HG02759 (cell line): ENCODE measurements at regions not wholly inside any gene's neighbourhood (a gene's known extent, or its start where the extent isn't known, plus 50 kb on each side); places are given as distances from the start of the nearest gene placed in this dataset.
"Not testable (repeated sequence)": the region's sequence is repeated elsewhere in the genome, so short reads cannot be mapped to it uniquely, and the experiment has no call there.

Source experiments
- ATAC-seq: cut with Tn5 transposase; IDR thresholded peaks from one replicate; pipeline ENCODE4 v1.9.1; 2021; ENCODE audit warnings: mild to moderate bottlenecking, moderate library complexity; ENCODE audit not compliant: unreplicated experiment

DNA sequence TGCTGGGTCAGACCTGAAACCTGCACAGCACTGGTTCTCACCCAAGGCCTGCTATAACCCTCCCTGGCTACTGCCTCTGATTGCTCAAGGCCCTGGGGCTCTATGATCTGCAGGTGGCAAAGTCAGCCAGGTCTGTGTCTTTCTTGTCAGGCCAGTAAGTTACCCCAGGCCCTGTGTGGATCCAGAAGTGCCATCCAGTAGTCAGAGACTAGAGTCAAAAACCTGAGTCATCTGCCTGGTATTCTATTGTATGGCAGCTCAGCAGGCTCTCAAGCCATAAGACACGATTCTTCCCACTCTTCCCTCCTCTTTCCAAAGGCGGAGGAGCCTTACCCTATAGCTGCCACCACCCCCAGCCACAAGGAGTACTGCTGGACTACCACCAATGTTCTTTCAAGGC, 593.0 kb downstream of the FRK start:
- no peak for ATAC-seq

DNA sequence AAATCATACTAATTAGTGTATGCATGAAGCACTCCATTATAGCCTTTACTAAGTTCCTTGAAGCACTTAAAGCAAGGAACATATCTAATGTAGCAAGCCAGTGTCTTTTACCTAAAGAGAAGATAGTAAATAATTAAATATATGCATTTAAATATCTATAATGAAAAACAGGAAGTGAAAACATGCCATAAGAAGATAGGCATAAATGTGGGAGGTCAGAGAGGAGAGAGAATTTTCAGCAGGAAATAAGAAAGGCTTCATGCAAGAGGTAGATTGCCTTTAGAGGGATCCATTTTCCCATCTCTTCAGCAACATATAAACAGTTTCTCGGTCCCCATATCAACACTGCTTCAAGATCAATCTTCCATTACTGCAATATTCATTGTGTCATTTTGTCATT, 599.8 kb downstream of the FRK start:
- ATAC-seq, result no peak

DNA sequence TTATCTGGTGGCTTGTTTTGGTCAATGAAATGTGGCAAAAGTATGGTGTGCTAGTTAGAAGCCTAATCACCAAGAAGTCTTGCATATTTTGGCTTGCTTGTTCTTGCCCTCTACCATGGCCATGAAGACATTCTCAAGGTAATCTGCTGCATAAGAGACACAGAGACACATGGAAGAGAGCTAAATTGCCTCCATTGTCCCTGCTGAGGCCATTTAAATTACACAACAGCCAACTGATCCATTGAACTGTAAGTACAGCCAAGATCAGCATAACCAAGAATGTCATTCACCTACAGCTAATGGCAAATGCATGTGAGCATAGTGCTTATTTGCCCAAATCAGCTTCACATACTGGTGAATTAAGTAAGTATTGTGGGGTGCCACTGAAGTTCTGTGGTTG, 603.8 kb downstream of the FRK start:
- no peak for ATAC-seq

- no peak for ATAC-seq
Observed at GRCh38 chr6:115443825-115444478, 616.7 kb downstream of the FRK start.

- no peak for ATAC-seq
Observed at GRCh38 chr6:115442323-115442722, 618.4 kb downstream of the FRK start.

GRCh38 chr6:115441651-115442050, 619.0 kb downstream of the FRK start:
- ATAC-seq, result no peak

DNA sequence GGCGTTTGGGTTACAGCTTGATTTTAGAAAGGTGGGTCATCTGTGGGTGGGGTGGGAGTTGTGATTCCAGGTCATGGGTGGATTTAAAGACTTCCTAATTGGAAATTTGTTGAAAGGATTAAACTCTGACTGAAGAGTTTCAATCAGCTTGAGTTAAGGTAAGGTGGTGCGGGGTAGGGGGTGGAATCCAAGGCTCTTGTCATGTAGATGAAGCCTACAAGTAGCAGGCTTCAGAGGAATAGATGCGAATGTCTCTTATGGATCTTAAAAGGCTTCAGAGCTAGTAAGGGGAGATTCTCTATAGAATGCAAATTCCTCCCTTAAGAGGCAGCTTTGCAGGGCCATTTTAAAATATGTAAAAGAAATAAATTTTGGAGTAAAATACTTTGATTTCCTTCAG, 645.3 kb downstream of the FRK start:
- ATAC-seq, result no peak

DNA sequence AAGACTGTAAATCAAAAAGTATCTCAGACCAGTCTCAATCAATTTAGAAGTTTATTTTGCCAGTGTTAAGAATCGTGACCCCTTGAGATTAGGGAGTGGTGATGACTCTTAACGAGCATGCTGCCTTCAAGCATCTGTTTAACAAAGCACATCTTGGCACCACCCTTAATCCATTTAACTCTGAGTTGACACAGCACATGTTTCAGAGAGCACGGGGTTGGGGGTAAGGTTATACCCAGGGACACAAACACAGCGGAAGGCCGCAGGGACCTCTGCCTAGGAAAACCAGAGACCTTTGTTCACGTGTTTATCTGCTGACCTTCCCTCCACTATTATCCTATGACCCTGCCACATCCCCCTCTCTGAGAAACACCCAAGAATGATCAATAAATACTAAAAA, 645.8 kb downstream of the FRK start:
- not testable (repeated sequence) for ATAC-seq

GRCh38 chr6:115411756-115412155, 648.9 kb downstream of the FRK start:
- ATAC-seq, result no peak

GRCh38 chr6:115404446-115404845, 656.2 kb downstream of the FRK start:
- ATAC-seq, result no peak

DNA sequence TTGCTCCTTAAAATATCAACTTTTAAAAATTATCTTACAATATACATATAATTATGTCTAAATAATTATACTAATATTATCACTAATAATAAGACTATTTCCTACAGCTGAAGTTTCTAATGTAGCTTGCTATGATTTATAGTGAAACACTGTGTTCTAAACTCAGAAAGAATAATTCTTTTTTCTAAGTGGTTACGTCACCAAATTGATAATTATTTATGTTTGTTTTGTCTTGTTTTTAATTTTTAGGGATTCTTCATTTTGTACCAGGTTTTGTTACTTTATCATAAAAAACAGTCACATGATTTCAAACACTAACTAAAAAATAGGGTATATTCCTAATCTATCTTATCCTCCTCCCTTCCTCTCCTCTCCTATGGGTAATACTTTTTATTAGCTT, 662.1 kb downstream of the FRK start:
- ATAC-seq, result no peak

DNA sequence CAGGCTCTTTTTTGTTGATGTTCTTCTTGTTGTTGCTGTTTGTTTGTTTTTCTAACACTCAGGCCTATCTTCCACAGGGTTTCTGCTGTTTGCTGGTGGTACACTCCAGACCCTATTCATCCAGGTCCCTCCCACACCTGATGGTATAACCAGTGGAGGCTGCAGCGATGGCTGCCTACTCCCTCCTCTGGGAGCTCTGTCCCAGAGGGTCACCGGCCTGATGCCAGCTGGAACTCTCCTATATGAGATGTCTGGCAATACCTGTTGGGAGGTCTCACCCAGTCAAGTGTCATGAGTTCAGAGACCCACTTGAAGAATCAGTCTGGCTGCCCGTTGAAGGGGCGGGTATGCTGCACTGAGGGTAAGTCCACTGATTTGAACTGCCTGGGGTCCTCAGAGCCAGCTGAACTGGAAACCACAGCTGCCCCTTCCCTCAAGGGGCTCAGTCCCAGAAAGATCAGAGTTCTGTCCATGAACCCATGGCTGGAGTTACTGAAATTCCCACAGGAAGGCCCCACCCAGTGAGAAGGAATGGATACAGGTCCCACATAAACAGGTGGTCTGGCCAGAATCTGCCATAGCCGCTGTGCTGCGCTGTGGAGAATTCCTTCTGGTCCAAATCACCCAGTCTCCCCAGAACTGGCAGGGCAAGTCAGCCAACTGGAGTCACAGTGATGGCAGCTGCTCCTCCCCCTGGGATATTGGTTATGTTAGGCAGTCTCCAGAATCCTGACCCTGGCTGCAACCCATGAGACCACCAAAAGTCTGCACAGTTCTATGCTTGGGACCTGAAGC, 664.4 kb downstream of the FRK start:
- no peak for ATAC-seq

DNA sequence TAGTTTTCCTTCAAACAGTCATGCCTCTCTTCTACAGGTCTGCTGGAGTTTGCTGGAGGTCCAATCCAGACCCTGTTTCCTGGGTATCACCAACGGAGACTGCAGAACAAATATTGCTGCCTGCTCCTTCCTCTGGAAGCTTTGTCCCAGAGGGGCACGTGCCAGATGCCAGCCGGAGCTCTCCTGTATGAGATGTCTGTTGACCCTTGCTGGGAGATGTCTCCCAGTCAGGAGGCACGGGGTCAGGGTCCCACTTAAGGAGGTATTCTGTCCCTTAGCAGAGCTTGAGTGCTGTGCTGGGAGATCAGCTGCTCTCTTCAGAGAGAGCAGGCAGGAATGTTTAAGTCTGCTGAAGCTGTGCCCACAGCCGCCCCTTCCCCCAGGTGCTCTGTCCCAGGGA, 666.9 kb downstream of the FRK start:
- no peak for ATAC-seq

DNA sequence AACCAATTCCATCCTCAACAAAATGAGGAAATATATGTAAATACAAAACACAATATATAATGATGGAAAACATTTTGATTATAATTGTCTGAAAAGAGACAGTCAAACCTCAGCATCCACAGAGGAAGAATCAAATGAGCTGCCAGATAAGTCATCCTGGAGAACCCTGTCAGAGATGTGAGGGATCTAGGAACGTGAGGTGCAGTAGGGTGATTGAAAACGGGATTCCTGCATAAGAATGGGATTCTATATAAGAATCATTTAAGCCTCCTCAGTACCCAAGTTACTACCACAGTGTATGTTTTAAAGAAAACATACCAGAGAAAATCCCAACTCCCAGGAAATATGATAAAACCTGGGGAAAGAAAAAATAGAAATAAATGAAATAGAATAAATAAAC, 690.5 kb downstream of the FRK start:
- ATAC-seq, result no peak

DNA sequence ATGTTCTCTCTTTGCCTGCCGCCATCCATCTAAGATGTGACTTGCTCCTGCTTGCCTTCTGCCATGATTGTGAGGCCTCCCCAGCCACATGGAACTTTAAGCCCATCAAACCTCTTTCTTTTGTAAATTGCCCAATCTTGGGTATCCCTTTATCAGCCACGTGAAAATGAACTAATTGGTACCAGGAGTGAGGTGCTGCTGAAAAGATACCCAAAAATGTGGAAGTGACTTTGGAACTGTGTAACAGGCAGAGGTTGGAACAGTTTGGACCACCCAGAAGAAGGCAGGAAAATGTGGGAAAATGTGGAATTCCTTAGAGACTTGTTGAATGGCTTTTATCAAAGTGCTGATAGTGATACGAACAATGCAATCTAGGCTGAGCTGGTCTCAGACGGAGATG, 694.9 kb downstream of the FRK start:
- ATAC-seq, result no peak

- ATAC-seq, result peak; percentile 91
Observed at GRCh38 chr6:115363379-115363778, 697.3 kb downstream of the FRK start.

GRCh38 chr6:115362234-115362633, 698.5 kb downstream of the FRK start:
- peak; percentile 41 for ATAC-seq

DNA sequence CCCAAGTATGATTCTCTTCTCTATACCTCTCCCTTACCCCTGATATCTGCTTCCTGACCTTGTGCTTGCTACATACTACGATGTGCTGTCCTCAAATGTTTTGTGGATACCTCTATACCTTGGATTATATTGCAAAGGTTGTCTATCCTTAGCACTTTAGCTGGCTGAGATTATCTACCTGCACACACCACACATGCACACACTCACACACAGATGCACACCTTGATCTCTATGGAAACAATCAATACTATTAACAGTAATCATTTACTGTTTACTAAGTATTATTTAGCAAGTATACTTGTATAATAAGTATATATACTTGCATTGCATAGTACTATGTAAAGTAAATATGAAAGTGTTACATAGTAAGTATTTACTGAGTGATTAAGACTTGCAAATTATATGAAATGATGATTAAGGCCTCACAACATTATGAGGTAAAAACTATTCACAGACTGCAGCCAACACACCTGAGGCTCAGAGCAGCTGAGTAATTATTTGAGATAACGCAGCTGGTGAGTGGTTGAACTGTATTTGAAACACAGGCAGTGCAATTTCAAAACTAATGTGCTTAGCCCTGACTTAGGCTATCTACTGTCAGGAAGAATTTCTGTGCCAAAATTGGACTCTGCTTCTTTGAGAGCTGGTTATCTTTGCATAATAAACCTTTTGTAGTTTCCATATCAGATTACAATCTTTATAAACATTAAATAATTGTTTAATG, 699.9 kb downstream of the FRK start:
- ATAC-seq, result no peak

DNA sequence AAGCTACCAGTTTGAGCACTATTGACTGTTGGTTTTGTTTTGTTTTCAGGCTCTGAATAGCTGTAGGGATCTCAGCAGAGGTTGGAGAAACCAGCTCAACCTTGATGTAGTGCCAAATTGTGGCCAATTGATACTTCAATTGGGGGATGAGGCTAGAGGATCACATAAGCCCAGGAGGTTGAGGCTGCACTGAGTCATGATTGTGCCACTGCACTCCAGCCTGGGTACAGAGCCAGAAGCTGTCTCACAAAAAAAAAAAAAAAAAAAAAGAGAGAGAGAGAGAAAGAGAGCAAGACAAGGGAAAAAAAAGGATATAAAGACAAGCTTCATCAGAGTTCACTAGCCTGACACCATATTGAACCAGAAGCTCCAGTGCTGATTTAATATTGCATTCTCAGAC, 702.1 kb downstream of the FRK start:
- ATAC-seq, result no peak

GRCh38 chr6:115356371-115356770, 704.3 kb downstream of the FRK start:
- ATAC-seq, result no peak

GRCh38 chr6:115323001-115323400, 737.7 kb downstream of the FRK start:
- no peak for ATAC-seq

DNA sequence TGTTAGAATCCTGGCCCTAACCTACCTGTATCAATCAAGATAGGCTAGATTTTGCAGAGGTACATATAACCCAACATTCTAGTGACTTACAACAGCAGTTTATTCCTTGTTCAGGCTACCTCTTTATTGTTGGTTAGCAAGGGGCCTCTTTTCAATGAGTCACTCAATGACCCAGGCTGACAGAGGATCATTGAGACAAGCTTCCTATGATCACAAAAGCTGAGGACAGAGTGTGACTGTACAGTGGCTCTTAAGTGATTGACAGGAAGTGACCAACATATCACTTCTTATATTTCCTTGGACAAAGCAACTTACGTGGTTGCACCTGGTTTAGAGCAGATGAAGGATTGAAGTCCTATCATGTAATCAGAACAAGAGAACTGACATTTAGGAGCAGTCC, 740.9 kb downstream of the FRK start:
- ATAC-seq, result no peak
